COLO668 (cell line): ENCODE measurements at regions not wholly inside any gene's neighbourhood (a gene's known extent, or its start where the extent isn't known, plus 50 kb on each side); places are given as distances from the start of the nearest gene placed in this dataset.

Experiments used
- DNase-seq: peaks from one replicate; lab custom pipeline; 2025; ENCODE audit not compliant: unreplicated experiment; lab: John Stamatoyannopoulos, UW

GRCh38 chr1:56395776-56396175 is 183.6 kb downstream of the PLPP3 start:
- no peak for DNase-seq

GRCh38 chr1:56394298-56394697 is 185.1 kb downstream of the PLPP3 start:
- no peak for DNase-seq

- DNase-seq, result no peak
These were observed 188.2 kb downstream of the PLPP3 start for GRCh38 chr1:56390934-56391731.

GRCh38 chr1:56390232-56390867 is 189.0 kb downstream of the PLPP3 start:
- DNase-seq, result no peak

- no peak for DNase-seq
These were observed 189.6 kb downstream of the PLPP3 start for GRCh38 chr1:56389813-56390212.

GRCh38 chr1:56387071-56387740 is 192.2 kb downstream of the PLPP3 start:
- no peak for DNase-seq

- DNase-seq, result no peak
These were observed 194.0 kb downstream of the PLPP3 start for GRCh38 chr1:56385314-56385713.

- DNase-seq, result no peak
These were observed 196.4 kb downstream of the PLPP3 start for GRCh38 chr1:56382929-56383328.

GRCh38 chr1:56380531-56380930 is 198.8 kb downstream of the PLPP3 start:
- DNase-seq, result no peak

- DNase-seq, result no peak
These were observed 200.9 kb downstream of the PLPP3 start for GRCh38 chr1:56378341-56379070.

- no peak for DNase-seq
These were observed 201.9 kb downstream of the PLPP3 start for GRCh38 chr1:56377431-56377830.

- no peak for DNase-seq
These were observed 203.0 kb downstream of the PLPP3 start for GRCh38 chr1:56376188-56376984.

GRCh38 chr1:56375326-56375804 is 204.0 kb downstream of the PLPP3 start:
- peak; percentile 40 for DNase-seq

- DNase-seq, result no peak
These were observed 205.1 kb downstream of the PLPP3 start for GRCh38 chr1:56374026-56374974.

- no peak for DNase-seq
These were observed 208.8 kb downstream of the PLPP3 start for GRCh38 chr1:56370513-56370912.

GRCh38 chr1:56363007-56363770 is 216.2 kb downstream of the PLPP3 start:
- no peak for DNase-seq

GRCh38 chr1:56360021-56360420 is 219.3 kb downstream of the PLPP3 start:
- no peak for DNase-seq

GRCh38 chr1:56359056-56359455 is 220.3 kb downstream of the PLPP3 start:
- DNase-seq, result no peak
